GM23338 (cell line): ENCODE measurements at regions not wholly inside any gene's neighbourhood (a gene's known extent, or its start where the extent isn't known, plus 50 kb on each side); places are given as distances from the start of the nearest gene placed in this dataset.

Experiments
- ATAC-seq: fragments of 200-7000 bp; cut with Tn5 transposase; 3 replicates; pipeline ENCODE4 v1.9.1; 2020
- DNase-seq: peaks from one replicate; pipeline ENCODE4 v3.0.0-alpha.2; 2015; ENCODE audit warnings: low spot score
- H2AFZ ChIP-seq: fragments of 200-600 bp; sonication (generic); 2 replicates; pipeline ENCODE4 v1.8.0; 2016; ENCODE audit warnings: antibody characterized with exemption, mild to moderate bottlenecking, moderate library complexity
- H3F3A ChIP-seq: fragments of 200-600 bp; sonication (generic); replicated peaks from 2 replicates; pipeline ENCODE4 v1.8.0; 2017; ENCODE audit warnings: antibody characterized with exemption, mixed run types, low read depth
- H3K27ac ChIP-seq: fragments of 200-600 bp; sonication (generic); 2 replicates; pipeline ENCODE4 v1.6.1; 2016; ENCODE audit warnings: low read depth
- H3K27me3 ChIP-seq: fragments of 200-600 bp; sonication (generic); 2 replicates; pipeline ENCODE4 v1.8.0; 2016; ENCODE audit warnings: mild to moderate bottlenecking, mixed run types, moderate library complexity; ENCODE audit not compliant: insufficient read depth
- H3K36me3 ChIP-seq: fragments of 200-600 bp; sonication (generic); 2 replicates; pipeline ENCODE4 v1.8.0; 2016; ENCODE audit warnings: mild to moderate bottlenecking; ENCODE audit not compliant: insufficient read depth
- H3K4me1 ChIP-seq: fragments of 200-600 bp; sonication (generic); 2 replicates; pipeline ENCODE4 v1.8.0; 2016; ENCODE audit warnings: mild to moderate bottlenecking, moderate library complexity; ENCODE audit not compliant: insufficient read depth
- H3K4me2 ChIP-seq: fragments of 200-600 bp; sonication (generic); 2 replicates; pipeline ENCODE4 v1.7.1; 2017; ENCODE audit warnings: mixed run types
- H3K4me3 ChIP-seq: fragments of 200-600 bp; sonication (generic); 2 replicates; pipeline ENCODE4 v1.6.1; 2016; ENCODE audit warnings: mixed run types
- H3K79me2 ChIP-seq: fragments of 200-600 bp; sonication (generic); replicated peaks from 2 replicates; pipeline ENCODE4 v1.8.0; 2017; ENCODE audit warnings: mild to moderate bottlenecking; ENCODE audit not compliant: insufficient read depth
- H3K9me2 ChIP-seq: fragments of 200-600 bp; sonication (generic); 2 replicates; pipeline ENCODE4 v1.8.0; 2017; ENCODE audit not compliant: insufficient read depth
- H4K20me1 ChIP-seq: fragments of 200-600 bp; sonication (generic); replicated peaks from 2 replicates; pipeline ENCODE4 v1.8.0; 2017; ENCODE audit warnings: mild to moderate bottlenecking; ENCODE audit not compliant: insufficient read depth
- H3K27ac Mint-ChIP-seq: 2 replicates; pipeline ENCODE4 v1.8.0; 2020; ENCODE audit warnings: inconsistent platforms, mild to moderate bottlenecking, moderate library complexity, mixed read lengths
- H3K27me3 Mint-ChIP-seq: 3 replicates; pipeline ENCODE4 v1.8.0; 2022; ENCODE audit warnings: low read depth, mild to moderate bottlenecking, moderate library complexity, mixed read lengths, inconsistent platforms; ENCODE audit not compliant: insufficient read depth, poor library complexity
- H3K36me3 Mint-ChIP-seq: 3 replicates; pipeline ENCODE4 v1.8.0; 2021; ENCODE audit warnings: low read depth, mild to moderate bottlenecking, inconsistent platforms, moderate library complexity, mixed read lengths
- H3K4me1 Mint-ChIP-seq: 3 replicates; pipeline ENCODE4 v1.8.0; 2020; ENCODE audit warnings: mild to moderate bottlenecking, inconsistent platforms, mixed read lengths
- H3K4me3 Mint-ChIP-seq: 3 replicates; pipeline ENCODE4 v1.8.0; 2021; ENCODE audit warnings: moderate library complexity, mild to moderate bottlenecking, inconsistent platforms, mixed read lengths
- H3K9me3 Mint-ChIP-seq: 3 replicates; pipeline ENCODE4 v1.8.0; 2020; ENCODE audit warnings: moderate library complexity, mild to moderate bottlenecking, inconsistent platforms, mixed read lengths
- EZH2phosphoT487 ChIP-seq: fragments of 200-600 bp; sonication (generic); IDR thresholded peaks from one replicate; pipeline ENCODE4 v1.8.1; 2018; ENCODE audit warnings: antibody characterized with exemption; ENCODE audit not compliant: unreplicated experiment
- JUNB ChIP-seq: IDR thresholded peaks from one replicate; pipeline ENCODE4 v1.6.1; 2016; ENCODE audit warnings: antibody characterized with exemption; ENCODE audit not compliant: unreplicated experiment
- POLR2AphosphoS5 ChIP-seq: IDR thresholded peaks from 2 replicates; pipeline ENCODE4 v1.6.1; 2016; ENCODE audit warnings: antibody characterized with exemption, low read depth
- ZNF114 ChIP-seq: fragments of 250-450 bp; sonication (Bioruptor Pico); IDR thresholded peaks from 2 replicates; pipeline ENCODE4 v1.5.0; 2020; ENCODE audit warnings: mild to moderate bottlenecking, moderate library complexity
- ZNF331 ChIP-seq: fragments of 250-450 bp; sonication (Bioruptor Pico); IDR thresholded peaks from 2 replicates; pipeline ENCODE4 v1.5.0; 2020; ENCODE audit warnings: low read depth, mild to moderate bottlenecking, moderate library complexity
- TF ChIP-seq, protein P1 (sequence below): fragments of 250-450 bp; sonication (Bioruptor Pico); IDR thresholded peaks from 2 replicates; pipeline ENCODE4 v1.5.0; 2020; ENCODE audit warnings: mild to moderate bottlenecking, moderate library complexity
- TF ChIP-seq, protein P2 (sequence below), 2 experiments: fragments of 200-600 bp in 1 of 2; sonication (generic) in 1 of 2; conservative IDR thresholded peaks; 2 replicates each; pipeline versions ENCODE4 v1.5.1 to v1.6.1; 2016 to 2017; ENCODE audit warnings: antibody characterized with exemption in 2 of 2, low read depth in 2 of 2, mild to moderate bottlenecking in 2 of 2, moderate library complexity in 1 of 2
- TF ChIP-seq, protein P3 (sequence below): IDR thresholded peaks from 2 replicates; pipeline ENCODE4 v1.6.1; 2016; ENCODE audit warnings: antibody characterized with exemption
- TF ChIP-seq, protein P4 (sequence below): IDR thresholded peaks from one replicate; pipeline ENCODE4 v1.6.1; 2018; ENCODE audit warnings: antibody characterized with exemption; ENCODE audit not compliant: unreplicated experiment

DNA sequence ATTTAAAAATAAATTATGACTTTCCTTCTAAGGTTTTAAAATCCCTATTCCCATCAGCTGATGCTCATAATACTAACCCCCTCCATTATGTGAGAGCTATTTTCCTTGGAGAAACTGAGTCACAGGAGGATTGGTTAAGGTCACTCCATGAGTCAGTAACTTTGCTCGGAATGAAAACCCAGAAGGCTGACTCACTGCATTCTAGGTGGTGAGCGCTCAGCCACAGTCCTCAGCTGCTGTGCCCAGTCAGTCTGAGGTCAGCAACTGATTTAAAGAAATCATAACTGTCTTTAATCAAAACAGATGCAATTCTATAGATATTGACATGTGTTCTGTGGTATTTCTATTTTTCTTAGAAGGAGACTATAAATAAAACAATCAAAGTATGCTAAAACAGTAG, 359.2 kb downstream of the GJA1 start:
- Mint-ChIP-seq H3K36me3 (peaks cover 20% of the 10 kb centered on the region), H3K4me1 (no peaks in the 10 kb centered on the region), H3K9me3 (peaks cover 28% of the 10 kb centered on the region), H3K27me3 (peaks cover 2% of the 10 kb centered on the region), H3K27ac (no peak overlapping the region), H3K4me3 (no peak overlapping the region)
- Histone ChIP-seq H3K36me3 (no peaks in the 10 kb centered on the region), H3K4me1 (no peaks in the 10 kb centered on the region), H3K9me2 (0 out of 2 replicates have a peak, but pooled peaks cover 4% of the 10 kb centered on the region), H3F3A (no peaks in the 10 kb centered on the region), H3K4me3 (no peak overlapping the region), H3K79me2 (no peaks in the 10 kb centered on the region), H4K20me1 (no peaks in the 10 kb centered on the region), H3K27ac (no peak overlapping the region), H2AFZ (no peak overlapping the region), H3K27me3 (no peaks in the 10 kb centered on the region), H3K4me2 (no peak overlapping the region)
- no peak for TF ChIP-seq ZNF114 (CRISPR knock-in tag)
- TF ChIP-seq, protein P1, sequence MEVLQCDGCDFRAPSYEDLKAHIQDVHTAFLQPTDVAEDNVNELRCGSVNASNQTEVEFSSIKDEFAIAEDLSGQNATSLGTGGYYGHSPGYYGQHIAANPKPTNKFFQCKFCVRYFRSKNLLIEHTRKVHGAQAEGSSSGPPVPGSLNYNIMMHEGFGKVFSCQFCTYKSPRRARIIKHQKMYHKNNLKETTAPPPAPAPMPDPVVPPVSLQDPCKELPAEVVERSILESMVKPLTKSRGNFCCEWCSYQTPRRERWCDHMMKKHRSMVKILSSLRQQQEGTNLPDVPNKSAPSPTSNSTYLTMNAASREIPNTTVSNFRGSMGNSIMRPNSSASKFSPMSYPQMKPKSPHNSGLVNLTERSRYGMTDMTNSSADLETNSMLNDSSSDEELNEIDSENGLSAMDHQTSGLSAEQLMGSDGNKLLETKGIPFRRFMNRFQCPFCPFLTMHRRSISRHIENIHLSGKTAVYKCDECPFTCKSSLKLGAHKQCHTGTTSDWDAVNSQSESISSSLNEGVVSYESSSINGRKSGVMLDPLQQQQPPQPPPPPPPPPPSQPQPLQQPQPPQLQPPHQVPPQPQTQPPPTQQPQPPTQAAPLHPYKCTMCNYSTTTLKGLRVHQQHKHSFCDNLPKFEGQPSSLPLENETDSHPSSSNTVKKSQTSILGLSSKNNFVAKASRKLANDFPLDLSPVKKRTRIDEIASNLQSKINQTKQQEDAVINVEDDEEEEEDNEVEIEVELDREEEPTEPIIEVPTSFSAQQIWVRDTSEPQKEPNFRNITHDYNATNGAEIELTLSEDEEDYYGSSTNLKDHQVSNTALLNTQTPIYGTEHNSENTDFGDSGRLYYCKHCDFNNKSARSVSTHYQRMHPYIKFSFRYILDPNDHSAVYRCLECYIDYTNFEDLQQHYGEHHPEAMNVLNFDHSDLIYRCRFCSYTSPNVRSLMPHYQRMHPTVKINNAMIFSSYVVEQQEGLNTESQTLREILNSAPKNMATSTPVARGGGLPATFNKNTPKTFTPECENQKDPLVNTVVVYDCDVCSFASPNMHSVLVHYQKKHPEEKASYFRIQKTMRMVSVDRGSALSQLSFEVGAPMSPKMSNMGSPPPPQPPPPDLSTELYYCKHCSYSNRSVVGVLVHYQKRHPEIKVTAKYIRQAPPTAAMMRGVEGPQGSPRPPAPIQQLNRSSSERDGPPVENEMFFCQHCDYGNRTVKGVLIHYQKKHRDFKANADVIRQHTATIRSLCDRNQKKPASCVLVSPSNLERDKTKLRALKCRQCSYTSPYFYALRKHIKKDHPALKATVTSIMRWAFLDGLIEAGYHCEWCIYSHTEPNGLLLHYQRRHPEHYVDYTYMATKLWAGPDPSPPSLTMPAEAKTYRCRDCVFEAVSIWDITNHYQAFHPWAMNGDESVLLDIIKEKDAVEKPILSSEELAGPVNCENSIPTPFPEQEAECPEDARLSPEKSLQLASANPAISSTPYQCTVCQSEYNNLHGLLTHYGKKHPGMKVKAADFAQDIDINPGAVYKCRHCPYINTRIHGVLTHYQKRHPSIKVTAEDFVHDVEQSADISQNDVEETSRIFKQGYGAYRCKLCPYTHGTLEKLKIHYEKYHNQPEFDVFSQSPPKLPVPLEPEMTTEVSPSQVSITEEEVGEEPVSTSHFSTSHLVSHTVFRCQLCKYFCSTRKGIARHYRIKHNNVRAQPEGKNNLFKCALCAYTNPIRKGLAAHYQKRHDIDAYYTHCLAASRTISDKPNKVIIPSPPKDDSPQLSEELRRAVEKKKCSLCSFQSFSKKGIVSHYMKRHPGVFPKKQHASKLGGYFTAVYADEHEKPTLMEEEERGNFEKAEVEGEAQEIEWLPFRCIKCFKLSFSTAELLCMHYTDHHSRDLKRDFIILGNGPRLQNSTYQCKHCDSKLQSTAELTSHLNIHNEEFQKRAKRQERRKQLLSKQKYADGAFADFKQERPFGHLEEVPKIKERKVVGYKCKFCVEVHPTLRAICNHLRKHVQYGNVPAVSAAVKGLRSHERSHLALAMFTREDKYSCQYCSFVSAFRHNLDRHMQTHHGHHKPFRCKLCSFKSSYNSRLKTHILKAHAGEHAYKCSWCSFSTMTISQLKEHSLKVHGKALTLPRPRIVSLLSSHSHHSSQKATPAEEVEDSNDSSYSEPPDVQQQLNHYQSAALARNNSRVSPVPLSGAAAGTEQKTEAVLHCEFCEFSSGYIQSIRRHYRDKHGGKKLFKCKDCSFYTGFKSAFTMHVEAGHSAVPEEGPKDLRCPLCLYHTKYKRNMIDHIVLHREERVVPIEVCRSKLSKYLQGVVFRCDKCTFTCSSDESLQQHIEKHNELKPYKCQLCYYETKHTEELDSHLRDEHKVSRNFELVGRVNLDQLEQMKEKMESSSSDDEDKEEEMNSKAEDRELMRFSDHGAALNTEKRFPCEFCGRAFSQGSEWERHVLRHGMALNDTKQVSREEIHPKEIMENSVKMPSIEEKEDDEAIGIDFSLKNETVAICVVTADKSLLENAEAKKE (CRISPR knock-in tag) = no peak
- no peak for TF ChIP-seq POLR2AphosphoS5
- TF ChIP-seq, protein P2, sequence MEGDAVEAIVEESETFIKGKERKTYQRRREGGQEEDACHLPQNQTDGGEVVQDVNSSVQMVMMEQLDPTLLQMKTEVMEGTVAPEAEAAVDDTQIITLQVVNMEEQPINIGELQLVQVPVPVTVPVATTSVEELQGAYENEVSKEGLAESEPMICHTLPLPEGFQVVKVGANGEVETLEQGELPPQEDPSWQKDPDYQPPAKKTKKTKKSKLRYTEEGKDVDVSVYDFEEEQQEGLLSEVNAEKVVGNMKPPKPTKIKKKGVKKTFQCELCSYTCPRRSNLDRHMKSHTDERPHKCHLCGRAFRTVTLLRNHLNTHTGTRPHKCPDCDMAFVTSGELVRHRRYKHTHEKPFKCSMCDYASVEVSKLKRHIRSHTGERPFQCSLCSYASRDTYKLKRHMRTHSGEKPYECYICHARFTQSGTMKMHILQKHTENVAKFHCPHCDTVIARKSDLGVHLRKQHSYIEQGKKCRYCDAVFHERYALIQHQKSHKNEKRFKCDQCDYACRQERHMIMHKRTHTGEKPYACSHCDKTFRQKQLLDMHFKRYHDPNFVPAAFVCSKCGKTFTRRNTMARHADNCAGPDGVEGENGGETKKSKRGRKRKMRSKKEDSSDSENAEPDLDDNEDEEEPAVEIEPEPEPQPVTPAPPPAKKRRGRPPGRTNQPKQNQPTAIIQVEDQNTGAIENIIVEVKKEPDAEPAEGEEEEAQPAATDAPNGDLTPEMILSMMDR (conservative IDR thresholded peaks at IDR 0.05; ENCODE audit: low read depth in 2 of 2) = no peak
- TF ChIP-seq, protein P3, sequence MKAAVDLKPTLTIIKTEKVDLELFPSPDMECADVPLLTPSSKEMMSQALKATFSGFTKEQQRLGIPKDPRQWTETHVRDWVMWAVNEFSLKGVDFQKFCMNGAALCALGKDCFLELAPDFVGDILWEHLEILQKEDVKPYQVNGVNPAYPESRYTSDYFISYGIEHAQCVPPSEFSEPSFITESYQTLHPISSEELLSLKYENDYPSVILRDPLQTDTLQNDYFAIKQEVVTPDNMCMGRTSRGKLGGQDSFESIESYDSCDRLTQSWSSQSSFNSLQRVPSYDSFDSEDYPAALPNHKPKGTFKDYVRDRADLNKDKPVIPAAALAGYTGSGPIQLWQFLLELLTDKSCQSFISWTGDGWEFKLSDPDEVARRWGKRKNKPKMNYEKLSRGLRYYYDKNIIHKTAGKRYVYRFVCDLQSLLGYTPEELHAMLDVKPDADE = no peak
- TF ChIP-seq JUNB = no peak
- no peak for TF ChIP-seq EZH2phosphoT487
- no peak for TF ChIP-seq ZNF331 (CRISPR knock-in tag)
- TF ChIP-seq, protein P4, sequence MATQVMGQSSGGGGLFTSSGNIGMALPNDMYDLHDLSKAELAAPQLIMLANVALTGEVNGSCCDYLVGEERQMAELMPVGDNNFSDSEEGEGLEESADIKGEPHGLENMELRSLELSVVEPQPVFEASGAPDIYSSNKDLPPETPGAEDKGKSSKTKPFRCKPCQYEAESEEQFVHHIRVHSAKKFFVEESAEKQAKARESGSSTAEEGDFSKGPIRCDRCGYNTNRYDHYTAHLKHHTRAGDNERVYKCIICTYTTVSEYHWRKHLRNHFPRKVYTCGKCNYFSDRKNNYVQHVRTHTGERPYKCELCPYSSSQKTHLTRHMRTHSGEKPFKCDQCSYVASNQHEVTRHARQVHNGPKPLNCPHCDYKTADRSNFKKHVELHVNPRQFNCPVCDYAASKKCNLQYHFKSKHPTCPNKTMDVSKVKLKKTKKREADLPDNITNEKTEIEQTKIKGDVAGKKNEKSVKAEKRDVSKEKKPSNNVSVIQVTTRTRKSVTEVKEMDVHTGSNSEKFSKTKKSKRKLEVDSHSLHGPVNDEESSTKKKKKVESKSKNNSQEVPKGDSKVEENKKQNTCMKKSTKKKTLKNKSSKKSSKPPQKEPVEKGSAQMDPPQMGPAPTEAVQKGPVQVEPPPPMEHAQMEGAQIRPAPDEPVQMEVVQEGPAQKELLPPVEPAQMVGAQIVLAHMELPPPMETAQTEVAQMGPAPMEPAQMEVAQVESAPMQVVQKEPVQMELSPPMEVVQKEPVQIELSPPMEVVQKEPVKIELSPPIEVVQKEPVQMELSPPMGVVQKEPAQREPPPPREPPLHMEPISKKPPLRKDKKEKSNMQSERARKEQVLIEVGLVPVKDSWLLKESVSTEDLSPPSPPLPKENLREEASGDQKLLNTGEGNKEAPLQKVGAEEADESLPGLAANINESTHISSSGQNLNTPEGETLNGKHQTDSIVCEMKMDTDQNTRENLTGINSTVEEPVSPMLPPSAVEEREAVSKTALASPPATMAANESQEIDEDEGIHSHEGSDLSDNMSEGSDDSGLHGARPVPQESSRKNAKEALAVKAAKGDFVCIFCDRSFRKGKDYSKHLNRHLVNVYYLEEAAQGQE = no peak
- ATAC-seq (no peak), DNase-seq (no peak)
